OCI-LY7 (cell line): ENCODE measurements at regions not wholly inside any gene's neighbourhood (a gene's known extent, or its start where the extent isn't known, plus 50 kb on each side); places are given as distances from the start of the nearest gene placed in this dataset.

Source experiments
- EZH2phosphoT487 ChIP-seq: fragments of 200-600 bp; sonication (generic); IDR thresholded peaks from 2 replicates; pipeline ENCODE4 v1.6.1; 2018; ENCODE audit warnings: low read depth, borderline replicate concordance, mild to moderate bottlenecking, mixed run types, antibody characterized with exemption, low read length, moderate library complexity, mixed read lengths
- TF ChIP-seq, protein P1 (sequence below): fragments of 200-600 bp; sonication (generic); conservative IDR thresholded peaks from 2 replicates; pipeline ENCODE4 v1.5.1; 2014; ENCODE audit warnings: mild to moderate bottlenecking, antibody characterized with exemption, low read length, moderate library complexity, mixed read lengths

DNA sequence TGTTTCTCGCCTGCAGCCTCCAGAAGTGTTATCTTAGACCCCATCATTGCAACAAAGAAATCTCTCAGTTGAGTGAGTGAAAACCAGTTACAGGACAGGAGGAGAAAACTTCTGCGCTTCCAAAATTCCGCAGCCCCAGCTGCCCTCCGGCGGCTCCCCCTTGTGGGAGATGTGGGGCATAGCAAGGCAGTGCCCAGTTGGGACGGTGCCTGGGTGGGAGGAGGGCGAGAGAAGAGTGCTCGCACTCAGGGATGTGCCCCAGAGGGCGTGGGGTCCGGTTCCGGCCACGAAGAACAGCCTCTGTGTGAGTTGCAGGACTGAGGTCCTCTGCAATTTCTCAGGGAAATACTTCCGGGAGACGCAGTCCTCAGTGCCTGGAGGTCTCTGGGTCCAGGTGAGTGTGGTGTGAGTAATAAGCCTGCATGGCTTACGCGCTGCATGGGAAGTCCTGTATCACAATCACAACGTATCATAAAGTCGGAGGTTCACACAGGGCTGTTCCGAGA, 87.0 kb upstream of the BLID start:
- TF ChIP-seq EZH2phosphoT487 = no peak
- TF ChIP-seq, protein P1, sequence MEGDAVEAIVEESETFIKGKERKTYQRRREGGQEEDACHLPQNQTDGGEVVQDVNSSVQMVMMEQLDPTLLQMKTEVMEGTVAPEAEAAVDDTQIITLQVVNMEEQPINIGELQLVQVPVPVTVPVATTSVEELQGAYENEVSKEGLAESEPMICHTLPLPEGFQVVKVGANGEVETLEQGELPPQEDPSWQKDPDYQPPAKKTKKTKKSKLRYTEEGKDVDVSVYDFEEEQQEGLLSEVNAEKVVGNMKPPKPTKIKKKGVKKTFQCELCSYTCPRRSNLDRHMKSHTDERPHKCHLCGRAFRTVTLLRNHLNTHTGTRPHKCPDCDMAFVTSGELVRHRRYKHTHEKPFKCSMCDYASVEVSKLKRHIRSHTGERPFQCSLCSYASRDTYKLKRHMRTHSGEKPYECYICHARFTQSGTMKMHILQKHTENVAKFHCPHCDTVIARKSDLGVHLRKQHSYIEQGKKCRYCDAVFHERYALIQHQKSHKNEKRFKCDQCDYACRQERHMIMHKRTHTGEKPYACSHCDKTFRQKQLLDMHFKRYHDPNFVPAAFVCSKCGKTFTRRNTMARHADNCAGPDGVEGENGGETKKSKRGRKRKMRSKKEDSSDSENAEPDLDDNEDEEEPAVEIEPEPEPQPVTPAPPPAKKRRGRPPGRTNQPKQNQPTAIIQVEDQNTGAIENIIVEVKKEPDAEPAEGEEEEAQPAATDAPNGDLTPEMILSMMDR = peak; percentile 89
